HCT116 (cell line): ENCODE measurements at regions not wholly inside any gene's neighbourhood (a gene's known extent, or its start where the extent isn't known, plus 50 kb on each side); places are given as distances from the start of the nearest gene placed in this dataset.

Source experiments
- ATAC-seq: fragments of 200-7000 bp; cut with Tn5 transposase; 2 replicates; pipeline ENCODE4 v1.9.1; 2020; ENCODE audit warnings: mild to moderate bottlenecking, moderate library complexity
- BruUV-seq: library from RNA; stranded (reverse); fragments of 400-500 nt; replicated peaks from 2 replicates; lab custom pipeline; 2021; lab: Mats Ljungman, UMichigan
- CTCF ChIA-PET: fragments of 300-600 bp; sonication (Branson Sonifier 250); formaldehyde crosslinking; loops from one replicate; lab custom pipeline; 2021; ENCODE audit warnings: antibody characterized with exemption; lab: Charles Lee
- POLR2A ChIA-PET: fragments of 300-600, 350-600 bp; sonication (Branson Sonifier 250); formaldehyde crosslinking; loops from one replicate; lab custom pipeline; 2021; ENCODE audit warnings: antibody characterized with exemption; lab: Charles Lee
- RAD21 ChIA-PET, 2 experiments: fragments of 300-600 bp; sonication (Branson Sonifier 250); formaldehyde crosslinking; loops; one replicate each; lab custom pipeline; 2023; ENCODE audit warnings: low total read pairs in 2 of 2; ENCODE audit not compliant: uncharacterized antibody in 2 of 2, unreplicated experiment in 2 of 2, low non-redundant PET in 1 of 2; lab: Charles Lee
- DNase-seq: peaks from one replicate; pipeline ENCODE4 v3.0.0-alpha.2; 2010; ENCODE audit warnings: low read depth, low spot score
- H2AFZ ChIP-seq: fragments of 200-600 bp; shearing (Covaris generic), sonication (generic); 2 replicates; pipeline ENCODE4 v1.6.1; 2017; ENCODE audit warnings: low read depth, mixed run types, mixed read lengths, antibody characterized with exemption, low read length; ENCODE audit not compliant: poor library complexity, severe bottlenecking
- H3K27ac ChIP-seq: 2 replicates; pipeline ENCODE4 v1.5.1; 2012; ENCODE audit warnings: low read depth, low read length
- H3K27me3 ChIP-seq: fragments of 200-600 bp; sonication (generic); 2 replicates; pipeline ENCODE4 v1.6.1; 2016; ENCODE audit warnings: mixed run types, low read length, mixed read lengths; ENCODE audit not compliant: insufficient read depth
- H3K36me3 ChIP-seq, 2 experiments: fragments of 200-500 bp in 1 of 2; fragments of 200-600 bp in 1 of 2; sonication (Bioruptor generic) in 1 of 2; sonication (generic) in 1 of 2; 2 replicates each; pipeline versions ENCODE4 v1.5.1 to v1.6.1; 2014 to 2016; ENCODE audit warnings: low read length in 2 of 2, inconsistent platforms in 1 of 2, mixed read lengths in 1 of 2, mixed run types in 1 of 2; ENCODE audit not compliant: insufficient read depth in 2 of 2, control insufficient read depth in 1 of 2
- H3K4me1 ChIP-seq, 2 experiments: fragments of 200-600 bp in 1 of 2; sonication (generic) in 1 of 2; 2 replicates each; pipeline versions ENCODE4 v1.5.1 to v1.6.1; 2012 to 2017; ENCODE audit warnings: low read length in 2 of 2, inconsistent platforms in 1 of 2, mild to moderate bottlenecking in 1 of 2, mixed read lengths in 1 of 2, mixed run types in 1 of 2, moderate library complexity in 1 of 2; ENCODE audit not compliant: insufficient read depth in 2 of 2, control insufficient read depth in 1 of 2
- H3K4me2 ChIP-seq: fragments of 200-600 bp; sonication (generic); 2 replicates; pipeline ENCODE4 v1.6.1; 2017; ENCODE audit warnings: mixed run types, low read length, mixed read lengths
- H3K4me3 ChIP-seq, 2 experiments: fragments of 200-600 bp in 1 of 2; sonication (generic) in 1 of 2; replicated peaks in 1 of 2; 2 replicates each; pipeline ENCODE4 v1.5.1; 2011 to 2016; ENCODE audit warnings: low read length in 2 of 2, control low read depth in 1 of 2, low read depth in 1 of 2, mild to moderate bottlenecking in 1 of 2, mixed read lengths in 1 of 2, mixed run types in 1 of 2
- H3K79me2 ChIP-seq: fragments of 200-600 bp; sonication (generic); 2 replicates; pipeline ENCODE4 v1.6.1; 2017; ENCODE audit warnings: mild to moderate bottlenecking, mixed run types, low read length, moderate library complexity, mixed read lengths; ENCODE audit not compliant: insufficient read depth
- H3K9ac ChIP-seq: fragments of 200-600 bp; sonication (generic); 2 replicates; pipeline ENCODE4 v1.6.1; 2016; ENCODE audit warnings: low read length, mixed read lengths
- H3K9me2 ChIP-seq: fragments of 200-600 bp; sonication (generic), shearing (Covaris generic); 2 replicates; pipeline ENCODE4 v1.6.1; 2017; ENCODE audit warnings: mixed run types, mild to moderate bottlenecking, moderate library complexity; ENCODE audit not compliant: insufficient read depth
- H3K9me3 ChIP-seq, 2 experiments: fragments of 200-500 bp in 1 of 2; fragments of 200-600 bp in 1 of 2; sonication (Bioruptor generic) in 1 of 2; sonication (generic) in 1 of 2; 2 replicates each; pipeline ENCODE4 v1.6.1; 2014 to 2017; ENCODE audit warnings: low read length in 2 of 2, mixed read lengths in 2 of 2, inconsistent platforms in 1 of 2, low read depth in 1 of 2, mild to moderate bottlenecking in 1 of 2, mixed run types in 1 of 2, moderate library complexity in 1 of 2; ENCODE audit not compliant: control insufficient read depth in 1 of 2, insufficient read depth in 1 of 2
- H4K20me1 ChIP-seq: fragments of 200-600 bp; sonication (generic), shearing (Covaris generic); 2 replicates; pipeline ENCODE4 v1.6.1; 2017; ENCODE audit warnings: mixed run types, mild to moderate bottlenecking, moderate library complexity; ENCODE audit not compliant: insufficient read depth
- CBX3 ChIP-seq: IDR thresholded peaks from 2 replicates; pipeline ENCODE4 v1.6.1; 2012; ENCODE audit warnings: low read depth
- CEBPB ChIP-seq: IDR thresholded peaks from 2 replicates; pipeline ENCODE4 v1.6.1; 2012; ENCODE audit warnings: low read depth
- EGR1 ChIP-seq: IDR thresholded peaks from 2 replicates; pipeline ENCODE4 v1.6.1; 2012; ENCODE audit warnings: low read depth
- EZH2 ChIP-seq: fragments of 200-600 bp; sonication (generic); IDR thresholded peaks from 2 replicates; pipeline ENCODE4 v1.6.1; 2017; ENCODE audit warnings: antibody characterized with exemption, mixed run types
- EZH2phosphoT487 ChIP-seq: fragments of 200-600 bp; IDR thresholded peaks from 2 replicates; pipeline ENCODE4 v1.6.1; 2018; ENCODE audit warnings: antibody characterized with exemption, borderline replicate concordance
- JUND ChIP-seq: IDR thresholded peaks from 2 replicates; pipeline ENCODE4 v1.6.1; 2012
- MAX ChIP-seq: IDR thresholded peaks from 2 replicates; pipeline ENCODE4 v1.6.1; 2012
- POLR2A ChIP-seq: IDR thresholded peaks from 2 replicates; pipeline ENCODE4 v1.7.0; 2011; ENCODE audit warnings: borderline replicate concordance; ENCODE audit not compliant: insufficient read depth, insufficient read length; ENCODE audit errors: extremely low read depth
- POLR2AphosphoS5 ChIP-seq: IDR thresholded peaks from 2 replicates; pipeline ENCODE4 v1.6.1; 2011; ENCODE audit warnings: mild to moderate bottlenecking, low read depth, low read length, moderate library complexity
- RAD21 ChIP-seq: IDR thresholded peaks from 2 replicates; pipeline ENCODE4 v1.6.1; 2012; ENCODE audit warnings: low read depth, mild to moderate bottlenecking
- SP1 ChIP-seq: IDR thresholded peaks from 2 replicates; pipeline ENCODE4 v1.6.1; 2012; ENCODE audit warnings: low read depth
- SRF ChIP-seq: IDR thresholded peaks from 2 replicates; pipeline ENCODE4 v1.6.1; 2012; ENCODE audit warnings: low read depth
- YY1 ChIP-seq: IDR thresholded peaks from 2 replicates; pipeline ENCODE4 v1.6.1; 2011; ENCODE audit warnings: low read length, low read depth, moderate library complexity, mild to moderate bottlenecking; ENCODE audit not compliant: insufficient replicate concordance; ENCODE audit errors: extremely low read depth
- intact Hi-C: fragments of 100-400 bp; cut with micrococcal nuclease; formaldehyde crosslinking; loops from 2 replicates; pipeline ENCODE4 v1.10.0; 2022
- TF ChIP-seq, protein P1 (sequence below): IDR thresholded peaks from 2 replicates; pipeline ENCODE4 v1.6.1; 2012; ENCODE audit warnings: low read depth
- TF ChIP-seq, protein P2 (sequence below), 3 experiments: fragments of 200-600 bp in 1 of 3; sonication (generic) in 1 of 3; IDR thresholded peaks in 2 of 3; conservative IDR thresholded peaks in 1 of 3; 2 replicates each; pipeline ENCODE4 v1.5.1; 2012 to 2017; ENCODE audit warnings: low read depth in 2 of 3, low read length in 2 of 3, antibody characterized with exemption in 1 of 3, borderline replicate concordance in 1 of 3, control low read depth in 1 of 3, mild to moderate bottlenecking in 1 of 3, mixed read lengths in 1 of 3, mixed run types in 1 of 3, moderate library complexity in 1 of 3; ENCODE audit not compliant: insufficient read depth in 1 of 3
- TF ChIP-seq, protein P3 (sequence below): IDR thresholded peaks from 2 replicates; pipeline ENCODE4 v1.6.1; 2011; ENCODE audit warnings: mild to moderate bottlenecking, low read length, moderate library complexity; ENCODE audit not compliant: insufficient replicate concordance; ENCODE audit errors: extremely low read depth
- TF ChIP-seq, protein P4 (sequence below): IDR thresholded peaks from 2 replicates; pipeline ENCODE4 v1.6.1; 2012

- intact Hi-C loops = no loop called here
- H3K9me3 ChIP-seq = no peaks in the 10 kb centered on the region
- no peak overlapping the region for H2AFZ ChIP-seq
- no peak overlapping the region for H3K27ac ChIP-seq
- H3K79me2 ChIP-seq = no peaks in the 10 kb centered on the region
- H3K4me3 ChIP-seq = no peak overlapping the region
- no peaks in the 10 kb centered on the region for H4K20me1 ChIP-seq
- CTCF ChIA-PET = no interaction called here
- no peaks in the 10 kb centered on the region for H3K36me3 ChIP-seq
- DNase-seq = no peak
- no peak for ATAC-seq
- no peaks in the 10 kb centered on the region for H3K27me3 ChIP-seq
- POLR2A ChIA-PET = no interaction called here
- TF ChIP-seq, protein P1, sequence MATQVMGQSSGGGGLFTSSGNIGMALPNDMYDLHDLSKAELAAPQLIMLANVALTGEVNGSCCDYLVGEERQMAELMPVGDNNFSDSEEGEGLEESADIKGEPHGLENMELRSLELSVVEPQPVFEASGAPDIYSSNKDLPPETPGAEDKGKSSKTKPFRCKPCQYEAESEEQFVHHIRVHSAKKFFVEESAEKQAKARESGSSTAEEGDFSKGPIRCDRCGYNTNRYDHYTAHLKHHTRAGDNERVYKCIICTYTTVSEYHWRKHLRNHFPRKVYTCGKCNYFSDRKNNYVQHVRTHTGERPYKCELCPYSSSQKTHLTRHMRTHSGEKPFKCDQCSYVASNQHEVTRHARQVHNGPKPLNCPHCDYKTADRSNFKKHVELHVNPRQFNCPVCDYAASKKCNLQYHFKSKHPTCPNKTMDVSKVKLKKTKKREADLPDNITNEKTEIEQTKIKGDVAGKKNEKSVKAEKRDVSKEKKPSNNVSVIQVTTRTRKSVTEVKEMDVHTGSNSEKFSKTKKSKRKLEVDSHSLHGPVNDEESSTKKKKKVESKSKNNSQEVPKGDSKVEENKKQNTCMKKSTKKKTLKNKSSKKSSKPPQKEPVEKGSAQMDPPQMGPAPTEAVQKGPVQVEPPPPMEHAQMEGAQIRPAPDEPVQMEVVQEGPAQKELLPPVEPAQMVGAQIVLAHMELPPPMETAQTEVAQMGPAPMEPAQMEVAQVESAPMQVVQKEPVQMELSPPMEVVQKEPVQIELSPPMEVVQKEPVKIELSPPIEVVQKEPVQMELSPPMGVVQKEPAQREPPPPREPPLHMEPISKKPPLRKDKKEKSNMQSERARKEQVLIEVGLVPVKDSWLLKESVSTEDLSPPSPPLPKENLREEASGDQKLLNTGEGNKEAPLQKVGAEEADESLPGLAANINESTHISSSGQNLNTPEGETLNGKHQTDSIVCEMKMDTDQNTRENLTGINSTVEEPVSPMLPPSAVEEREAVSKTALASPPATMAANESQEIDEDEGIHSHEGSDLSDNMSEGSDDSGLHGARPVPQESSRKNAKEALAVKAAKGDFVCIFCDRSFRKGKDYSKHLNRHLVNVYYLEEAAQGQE = no peak
- no peak for TF ChIP-seq MAX
- no peak for TF ChIP-seq POLR2A
- no peak for TF ChIP-seq YY1
- no peak for TF ChIP-seq RAD21
- no peak for TF ChIP-seq EGR1
- TF ChIP-seq CBX3 = no peak
- TF ChIP-seq JUND = no peak
- no peak for TF ChIP-seq SP1
- TF ChIP-seq, protein P2, sequence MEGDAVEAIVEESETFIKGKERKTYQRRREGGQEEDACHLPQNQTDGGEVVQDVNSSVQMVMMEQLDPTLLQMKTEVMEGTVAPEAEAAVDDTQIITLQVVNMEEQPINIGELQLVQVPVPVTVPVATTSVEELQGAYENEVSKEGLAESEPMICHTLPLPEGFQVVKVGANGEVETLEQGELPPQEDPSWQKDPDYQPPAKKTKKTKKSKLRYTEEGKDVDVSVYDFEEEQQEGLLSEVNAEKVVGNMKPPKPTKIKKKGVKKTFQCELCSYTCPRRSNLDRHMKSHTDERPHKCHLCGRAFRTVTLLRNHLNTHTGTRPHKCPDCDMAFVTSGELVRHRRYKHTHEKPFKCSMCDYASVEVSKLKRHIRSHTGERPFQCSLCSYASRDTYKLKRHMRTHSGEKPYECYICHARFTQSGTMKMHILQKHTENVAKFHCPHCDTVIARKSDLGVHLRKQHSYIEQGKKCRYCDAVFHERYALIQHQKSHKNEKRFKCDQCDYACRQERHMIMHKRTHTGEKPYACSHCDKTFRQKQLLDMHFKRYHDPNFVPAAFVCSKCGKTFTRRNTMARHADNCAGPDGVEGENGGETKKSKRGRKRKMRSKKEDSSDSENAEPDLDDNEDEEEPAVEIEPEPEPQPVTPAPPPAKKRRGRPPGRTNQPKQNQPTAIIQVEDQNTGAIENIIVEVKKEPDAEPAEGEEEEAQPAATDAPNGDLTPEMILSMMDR (IDR thresholded peaks at IDR 0.05 in 2 of 3, conservative IDR thresholded peaks at IDR 0.05 in 1 of 3; ENCODE audit: borderline replicate concordance in 1 of 3, insufficient read depth in 1 of 3, low read depth in 2 of 3, low read length in 2 of 3) = no peak
- TF ChIP-seq, protein P3, sequence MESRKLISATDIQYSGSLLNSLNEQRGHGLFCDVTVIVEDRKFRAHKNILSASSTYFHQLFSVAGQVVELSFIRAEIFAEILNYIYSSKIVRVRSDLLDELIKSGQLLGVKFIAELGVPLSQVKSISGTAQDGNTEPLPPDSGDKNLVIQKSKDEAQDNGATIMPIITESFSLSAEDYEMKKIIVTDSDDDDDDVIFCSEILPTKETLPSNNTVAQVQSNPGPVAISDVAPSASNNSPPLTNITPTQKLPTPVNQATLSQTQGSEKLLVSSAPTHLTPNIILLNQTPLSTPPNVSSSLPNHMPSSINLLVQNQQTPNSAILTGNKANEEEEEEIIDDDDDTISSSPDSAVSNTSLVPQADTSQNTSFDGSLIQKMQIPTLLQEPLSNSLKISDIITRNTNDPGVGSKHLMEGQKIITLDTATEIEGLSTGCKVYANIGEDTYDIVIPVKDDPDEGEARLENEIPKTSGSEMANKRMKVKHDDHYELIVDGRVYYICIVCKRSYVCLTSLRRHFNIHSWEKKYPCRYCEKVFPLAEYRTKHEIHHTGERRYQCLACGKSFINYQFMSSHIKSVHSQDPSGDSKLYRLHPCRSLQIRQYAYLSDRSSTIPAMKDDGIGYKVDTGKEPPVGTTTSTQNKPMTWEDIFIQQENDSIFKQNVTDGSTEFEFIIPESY = no peak
- TF ChIP-seq, protein P4, sequence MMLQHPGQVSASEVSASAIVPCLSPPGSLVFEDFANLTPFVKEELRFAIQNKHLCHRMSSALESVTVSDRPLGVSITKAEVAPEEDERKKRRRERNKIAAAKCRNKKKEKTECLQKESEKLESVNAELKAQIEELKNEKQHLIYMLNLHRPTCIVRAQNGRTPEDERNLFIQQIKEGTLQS = no peak
- no peak for TF ChIP-seq SRF
- no peak for TF ChIP-seq EZH2phosphoT487
- TF ChIP-seq POLR2AphosphoS5 = no peak
- TF ChIP-seq EZH2 = no peak
- no peak for TF ChIP-seq CEBPB
- H3K4me1 ChIP-seq = no peaks in the 10 kb centered on the region
- BruUV-seq = no TSS peak
- no peaks in the 10 kb centered on the region for H3K9me2 ChIP-seq
- RAD21 ChIA-PET = no interaction called here
- H3K9ac ChIP-seq = no peak overlapping the region
- no peak overlapping the region for H3K4me2 ChIP-seq
Observed at GRCh38 chr2:140178234-140178633, 1398.0 kb upstream of the NXPH2 start.
